ENCODE measurements at regions not wholly inside any gene's neighbourhood (a gene's known extent, or its start where the extent isn't known, plus 50 kb on each side); places are given as distances from the start of the nearest gene placed in this dataset.

DNA sequence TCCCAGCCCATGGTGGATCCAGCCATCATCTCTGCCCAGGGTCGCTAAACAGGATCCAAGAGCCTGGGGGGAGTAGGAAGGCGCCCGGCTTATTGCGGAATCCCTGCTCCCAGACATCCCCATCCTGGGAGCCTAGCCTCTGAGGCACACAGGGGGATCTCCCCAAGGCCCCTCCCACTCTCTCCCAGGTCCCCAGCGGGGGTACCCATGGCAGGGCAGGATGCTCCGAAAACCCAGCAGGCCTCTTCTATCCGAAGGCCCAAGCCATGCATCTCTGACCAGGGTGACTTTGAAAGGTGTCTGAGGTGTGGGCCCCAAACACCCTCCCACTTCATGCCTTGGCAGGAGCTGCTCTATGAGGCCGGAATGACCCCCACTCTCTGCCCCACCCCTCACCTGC is 81.7 kb upstream of the RUFY1 start:
- TF ChIP-seq, protein P1, sequence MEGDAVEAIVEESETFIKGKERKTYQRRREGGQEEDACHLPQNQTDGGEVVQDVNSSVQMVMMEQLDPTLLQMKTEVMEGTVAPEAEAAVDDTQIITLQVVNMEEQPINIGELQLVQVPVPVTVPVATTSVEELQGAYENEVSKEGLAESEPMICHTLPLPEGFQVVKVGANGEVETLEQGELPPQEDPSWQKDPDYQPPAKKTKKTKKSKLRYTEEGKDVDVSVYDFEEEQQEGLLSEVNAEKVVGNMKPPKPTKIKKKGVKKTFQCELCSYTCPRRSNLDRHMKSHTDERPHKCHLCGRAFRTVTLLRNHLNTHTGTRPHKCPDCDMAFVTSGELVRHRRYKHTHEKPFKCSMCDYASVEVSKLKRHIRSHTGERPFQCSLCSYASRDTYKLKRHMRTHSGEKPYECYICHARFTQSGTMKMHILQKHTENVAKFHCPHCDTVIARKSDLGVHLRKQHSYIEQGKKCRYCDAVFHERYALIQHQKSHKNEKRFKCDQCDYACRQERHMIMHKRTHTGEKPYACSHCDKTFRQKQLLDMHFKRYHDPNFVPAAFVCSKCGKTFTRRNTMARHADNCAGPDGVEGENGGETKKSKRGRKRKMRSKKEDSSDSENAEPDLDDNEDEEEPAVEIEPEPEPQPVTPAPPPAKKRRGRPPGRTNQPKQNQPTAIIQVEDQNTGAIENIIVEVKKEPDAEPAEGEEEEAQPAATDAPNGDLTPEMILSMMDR (IDR thresholded peaks at IDR 0.05): no peak
- Mint-ChIP-seq H3K9me3 (ENCODE audit: unreplicated experiment) (peaks cover 15% of the 10 kb centered on the region), H3K27me3 (ENCODE audit: unreplicated experiment) (no peaks in the 10 kb centered on the region), H3K36me3 (ENCODE audit: unreplicated experiment) (no peaks in the 10 kb centered on the region), H3K4me3 (ENCODE audit: unreplicated experiment) (no peak overlapping the region), H3K27ac (ENCODE audit: unreplicated experiment) (no peak overlapping the region), H3K4me1 (ENCODE audit: unreplicated experiment) (no peaks in the 10 kb centered on the region)
- DNase-seq (ENCODE audit: extremely low spot score, unreplicated experiment): no peak

DNA sequence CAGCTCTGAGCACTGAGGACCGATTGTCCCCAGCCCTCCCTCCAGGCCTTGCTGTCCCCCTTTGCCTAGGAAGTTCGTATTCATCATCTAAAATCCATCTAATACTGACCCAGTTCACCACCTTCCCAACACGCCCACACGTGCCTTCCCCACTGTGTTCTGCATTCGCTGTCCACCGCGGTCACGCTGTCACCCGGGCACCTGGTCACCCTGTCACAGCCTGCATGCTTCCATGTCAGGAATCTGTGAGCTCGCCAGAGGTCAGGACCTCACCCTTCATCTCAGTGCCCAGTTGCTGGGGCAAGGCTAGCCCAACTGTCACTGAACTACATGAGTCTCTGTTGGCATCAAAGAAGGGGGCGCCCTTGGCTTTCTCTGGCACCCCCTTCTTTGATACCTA is 82.9 kb upstream of the RUFY1 start:
- Mint-ChIP-seq H3K27me3 (ENCODE audit: unreplicated experiment) (no peaks in the 10 kb centered on the region), H3K27ac (ENCODE audit: unreplicated experiment) (no peak overlapping the region), H3K36me3 (ENCODE audit: unreplicated experiment) (no peaks in the 10 kb centered on the region), H3K4me1 (ENCODE audit: unreplicated experiment) (no peaks in the 10 kb centered on the region), H3K9me3 (ENCODE audit: unreplicated experiment) (peaks cover 10% of the 10 kb centered on the region), H3K4me3 (ENCODE audit: unreplicated experiment) (no peak overlapping the region)
- TF ChIP-seq, protein P1 (IDR thresholded peaks at IDR 0.05): no peak
- no peak for DNase-seq (ENCODE audit: extremely low spot score, unreplicated experiment)

DNA sequence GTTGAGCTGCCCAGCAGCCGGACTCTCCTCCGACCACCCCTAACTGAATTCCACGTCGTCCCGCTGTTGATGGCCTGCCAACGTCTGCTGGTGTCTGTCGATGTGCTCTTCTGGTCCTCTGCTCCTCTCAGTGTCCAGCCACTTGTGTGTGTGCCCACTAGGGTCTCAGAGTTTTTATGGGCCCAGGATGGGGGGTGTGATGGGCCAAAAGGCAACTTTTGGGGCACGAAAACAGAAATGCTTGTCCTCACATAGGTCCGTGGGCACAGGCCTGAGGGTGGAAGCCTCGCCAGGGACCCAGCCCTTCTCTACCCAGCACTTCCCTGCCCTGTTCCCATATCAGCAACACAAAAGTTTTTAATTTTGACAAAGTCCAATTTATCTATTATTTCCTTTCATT is 85.7 kb upstream of the RUFY1 start:
- H3K4me1 Mint-ChIP-seq (ENCODE audit: unreplicated experiment): no peaks in the 10 kb centered on the region
- TF ChIP-seq, protein P1 (IDR thresholded peaks at IDR 0.05): no peak
- peaks cover 20% of the 10 kb centered on the region for H3K9me3 Mint-ChIP-seq (ENCODE audit: unreplicated experiment)
- no peak overlapping the region for H3K4me3 Mint-ChIP-seq (ENCODE audit: unreplicated experiment)
- H3K27ac Mint-ChIP-seq (ENCODE audit: unreplicated experiment): no peak overlapping the region
- no peak for DNase-seq (ENCODE audit: extremely low spot score, unreplicated experiment)
- no peaks in the 10 kb centered on the region for H3K36me3 Mint-ChIP-seq (ENCODE audit: unreplicated experiment)
- no peaks in the 10 kb centered on the region for H3K27me3 Mint-ChIP-seq (ENCODE audit: unreplicated experiment)

DNA sequence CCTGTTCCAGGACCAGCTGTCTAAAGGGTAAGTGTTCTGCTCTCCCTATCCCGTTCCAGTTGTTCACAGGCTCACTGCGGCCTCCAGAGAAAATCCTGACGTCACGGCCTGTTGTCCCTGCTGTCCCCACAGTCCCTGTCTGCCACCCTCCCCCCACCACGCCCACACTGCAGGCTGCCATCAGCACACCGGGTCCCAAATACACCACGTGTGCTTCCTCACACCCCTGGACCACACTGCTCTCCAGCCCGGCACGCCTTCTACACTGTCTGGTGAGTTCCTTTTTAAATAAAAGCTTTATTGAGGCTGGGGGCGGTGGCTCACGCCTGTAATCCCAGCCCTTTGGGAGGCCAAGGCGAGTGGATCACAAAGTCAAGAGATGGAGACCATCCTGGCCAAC is 88.3 kb upstream of the RUFY1 start:
- peaks cover 27% of the 10 kb centered on the region for H3K9me3 Mint-ChIP-seq (ENCODE audit: unreplicated experiment)
- no peak overlapping the region for H3K27ac Mint-ChIP-seq (ENCODE audit: unreplicated experiment)
- no peak for DNase-seq (ENCODE audit: extremely low spot score, unreplicated experiment)
- no peaks in the 10 kb centered on the region for H3K27me3 Mint-ChIP-seq (ENCODE audit: unreplicated experiment)
- H3K4me3 Mint-ChIP-seq (ENCODE audit: unreplicated experiment): no peak overlapping the region
- TF ChIP-seq, protein P1 (IDR thresholded peaks at IDR 0.05): no peak
- H3K4me1 Mint-ChIP-seq (ENCODE audit: unreplicated experiment): no peaks in the 10 kb centered on the region
- no peaks in the 10 kb centered on the region for H3K36me3 Mint-ChIP-seq (ENCODE audit: unreplicated experiment)

DNA sequence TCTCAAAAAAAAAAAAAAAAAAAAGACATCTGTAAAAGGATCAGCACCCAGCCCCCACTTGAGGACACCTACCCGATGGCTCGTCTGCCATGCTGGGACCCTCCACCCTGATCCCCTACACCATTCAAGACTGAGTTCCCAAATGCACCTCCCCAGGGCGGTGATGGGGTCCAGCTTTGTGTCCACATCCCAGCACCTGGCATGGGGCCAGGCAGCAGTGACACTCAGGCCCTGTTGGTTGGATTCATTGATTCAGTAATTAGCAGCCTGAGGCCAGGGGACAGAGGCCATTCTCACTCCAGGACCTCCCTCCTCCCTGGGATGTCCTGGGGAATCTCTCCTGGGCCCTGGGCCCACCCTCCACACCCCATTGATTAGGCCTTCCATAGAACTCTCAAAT is 88.8 kb upstream of the RUFY1 start:
- no peak overlapping the region for H3K4me3 Mint-ChIP-seq (ENCODE audit: unreplicated experiment)
- TF ChIP-seq, protein P1 (IDR thresholded peaks at IDR 0.05): no peak
- no peaks in the 10 kb centered on the region for H3K4me1 Mint-ChIP-seq (ENCODE audit: unreplicated experiment)
- H3K9me3 Mint-ChIP-seq (ENCODE audit: unreplicated experiment): peaks cover 27% of the 10 kb centered on the region
- DNase-seq (ENCODE audit: extremely low spot score, unreplicated experiment): no peak
- no peaks in the 10 kb centered on the region for H3K27me3 Mint-ChIP-seq (ENCODE audit: unreplicated experiment)
- H3K36me3 Mint-ChIP-seq (ENCODE audit: unreplicated experiment): no peaks in the 10 kb centered on the region
- H3K27ac Mint-ChIP-seq (ENCODE audit: unreplicated experiment): no peak overlapping the region

Measured in osteocyte (in vitro differentiated cells).